ENCODE measurements at regions not wholly inside any gene's neighbourhood (a gene's known extent, or its start where the extent isn't known, plus 50 kb on each side); places are given as distances from the start of the nearest gene placed in this dataset.
"Not testable (repeated sequence)": the region's sequence is repeated elsewhere in the genome, so short reads cannot be mapped to it uniquely, and the experiment has no call there.

- not testable (repeated sequence) for TF ChIP-seq ZNF592 (IDR thresholded peaks at IDR 0.05); ZNF217 (IDR thresholded peaks at IDR 0.05); CTCF (IDR thresholded peaks at IDR 0.05 in 2 of 3, conservative IDR thresholded peaks at IDR 0.05 in 1 of 3; ENCODE audit: control insufficient read depth in 2 of 3, extremely low read depth in 1 of 3, insufficient read depth in 1 of 3, low read depth in 3 of 3, low read length in 3 of 3); EZH2 (IDR thresholded peaks at IDR 0.05; ENCODE audit: borderline replicate concordance, control insufficient read depth, low read depth, low read length); SUZ12 (IDR thresholded peaks at IDR 0.05; ENCODE audit: unreplicated experiment); EP300 (IDR thresholded peaks at IDR 0.05; ENCODE audit: borderline replicate concordance in 1 of 2, control insufficient read depth in 1 of 2, low read depth in 2 of 2, low read length in 2 of 2); HDAC2 (IDR thresholded peaks at IDR 0.05); ETV6 (conservative IDR thresholded peaks at IDR 0.05 in 1 of 2, IDR thresholded peaks at IDR 0.05 in 1 of 2; ENCODE audit: borderline replicate concordance in 1 of 2, low read depth in 1 of 2); FOXM1 (IDR thresholded peaks at IDR 0.05; ENCODE audit: low read depth, low read length)
These were observed 4054.7 kb upstream of the TPTE start for GRCh38 chr21:6466707-6467106.

Measured in GM12878 (cell line).